Heart left ventricle (tissue), 16 donors: ENCODE measurements at regions not wholly inside any gene's neighbourhood (a gene's known extent, or its start where the extent isn't known, plus 50 kb on each side); places are given as distances from the start of the nearest gene placed in this dataset.

ENCODE experiments used
- ATAC-seq, 4 donors: fragments of 200-7000 bp; cut with Tn5 transposase; one replicate each; pipeline ENCODE4 v1.9.1; 2020 to 2022; ENCODE audit warnings: moderate library complexity in 4 of 4, mild to moderate bottlenecking in 3 of 4, moderate number of reproducible peaks in 1 of 4
- DNase-seq, 5 donors: peaks; one replicate each; pipeline ENCODE4 v3.0.0-alpha.2; 2020
- H3K27ac ChIP-seq, 12 donors: fragments of 200-600 bp; sonication (generic) in 4 of 12; one replicate each; pipeline versions ENCODE4 v1.5.0 to v1.8.0; 2016 to 2022; ENCODE audit warnings: mild to moderate bottlenecking in 2 of 12
- H3K27me3 ChIP-seq, 9 donors: fragments of 200-600 bp; sonication (generic) in 2 of 9; one replicate each; pipeline versions ENCODE4 v1.5.1 to v1.8.0; 2016 to 2022; ENCODE audit warnings: mild to moderate bottlenecking in 3 of 9
- H3K36me3 ChIP-seq, 9 donors: fragments of 200-600 bp; sonication (generic) in 2 of 9; one replicate each; pipeline versions ENCODE4 v1.5.0 to v1.8.0; 2018 to 2022; ENCODE audit warnings: mild to moderate bottlenecking in 2 of 9
- H3K4me1 ChIP-seq, 12 donors: fragments of 200-600 bp; sonication (generic) in 4 of 12; one replicate each; pipeline versions ENCODE4 v1.5.0 to v1.8.0; 2016 to 2022; ENCODE audit warnings: mild to moderate bottlenecking in 3 of 12
- H3K4me3 ChIP-seq, 12 donors: fragments of 200-600 bp; sonication (generic) in 4 of 12; one replicate each; pipeline versions ENCODE4 v1.5.0 to v1.8.0; 2017 to 2022; ENCODE audit warnings: mild to moderate bottlenecking in 9 of 12, moderate library complexity in 4 of 12
- H3K9me3 ChIP-seq, 12 donors: fragments of 200-600 bp; sonication (generic) in 4 of 12; one replicate each; pipeline versions ENCODE4 v1.5.0 to v1.8.0; 2016 to 2022; ENCODE audit warnings: mild to moderate bottlenecking in 1 of 12
- POLR2A ChIP-seq, 2 donors: fragments of 450-650 bp; IDR thresholded peaks; one replicate each; pipeline ENCODE4 v1.6.1; 2017; ENCODE audit warnings: antibody characterized with exemption in 2 of 2, mild to moderate bottlenecking in 2 of 2, moderate library complexity in 2 of 2
- WGBS, 4 donors: extraction: QIAGEN DNeasy Blood & Tissue Kit in 2 of 4; methylation state at CpG; one replicate each; pipeline versions ENCODE4 v1.1.5 to v1.1.7; 2013 to 2018; 5-methylcytosine and 5-hydroxymethylcytosine counted together
- intact Hi-C, 10 donors: fragments of 100-400 bp; cut with DNase I; formaldehyde crosslinking; loops; one replicate each; pipeline versions ENCODE4 v1.11.1 to v1.14.2; 2022
- TF ChIP-seq, protein P1 (sequence below), 12 donors: fragments of 200-600 bp; sonication (generic) in 4 of 12; IDR thresholded peaks; one replicate each; pipeline versions ENCODE4 v1.5.0 to v1.8.0; 2018 to 2022; ENCODE audit warnings: antibody characterized with exemption in 12 of 12, mild to moderate bottlenecking in 5 of 12
- donor health status: ischemic (EF 13 %, LVEDD 7.1; RV severe dilation, severe dysfunction).
- donor health status: healthy with polysubstance abuse.
- donor health status: DM: no; HTN: yes; CAD: no.
- donor health status: DM: no; HTN: no; CAD: no.
- donor health status: ischemic (EF 25% LVEDD 6.9; RV normal size, moderate dysfunction).
- donor health status: ischemic (EF 25% LVEDD 5.7; RV mildly dilated, moderate dysfunction).
- donor health status: healthy.
- donor health status: DM: yes; HTN: yes; CAD: no.
- donor health status: ischemic (EF 35%, LVEDD 5.7; RV mildly dilated, moderate dysfunction).
- donor health status: nonischemic (EF 11% LVEDD 7.7; RV severe dilation, severe dysfunction).
- donor health status: DM: yes; HTN: yes; CAD: no.
- donor health status: PGD.
- donor health status: ischemic (EF 29% LVEDD 5.4; RV normal size, mild dysfunction).
- donor health status: nonischemic (EF 23%, LVEDD 6.1; RV moderate dilation, normal function).

DNA sequence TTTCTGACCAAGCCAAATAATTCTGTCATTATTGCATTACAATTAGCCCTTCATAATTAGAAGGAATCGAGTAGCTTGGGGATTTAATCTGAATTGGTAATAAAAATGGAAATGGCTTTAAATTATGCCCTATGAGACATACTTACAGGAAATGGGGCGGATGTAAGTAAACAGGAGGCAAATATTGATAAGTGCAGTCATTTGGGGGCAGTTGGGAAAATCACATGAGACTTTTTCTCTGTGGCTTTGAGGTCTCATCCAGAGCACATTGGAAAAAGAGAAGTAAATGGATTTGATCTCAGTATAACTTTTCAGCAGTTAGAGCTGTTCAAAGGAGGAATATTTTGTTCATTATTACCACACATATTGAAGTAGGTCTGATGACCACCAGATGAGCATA is 307.8 kb upstream of the POM121L12 start:
- ATAC-seq (no peak), DNase-seq (no peak)
- Histone ChIP-seq H3K36me3 (no peaks in the 10 kb centered on the region), H3K27ac (no peak overlapping the region), H3K9me3 (peaks cover 0 to 9% (median 0%) of the 10 kb centered on the region in 12 donors), H3K4me3 (no peak overlapping the region), H3K27me3 (no peaks in the 10 kb centered on the region), H3K4me1 (no peaks in the 10 kb centered on the region)
- WGBS, 4 donors: 49 to 61% (median 54%) methylated on average over 2 of the region's 2 CpGs
- TF ChIP-seq, protein P1, sequence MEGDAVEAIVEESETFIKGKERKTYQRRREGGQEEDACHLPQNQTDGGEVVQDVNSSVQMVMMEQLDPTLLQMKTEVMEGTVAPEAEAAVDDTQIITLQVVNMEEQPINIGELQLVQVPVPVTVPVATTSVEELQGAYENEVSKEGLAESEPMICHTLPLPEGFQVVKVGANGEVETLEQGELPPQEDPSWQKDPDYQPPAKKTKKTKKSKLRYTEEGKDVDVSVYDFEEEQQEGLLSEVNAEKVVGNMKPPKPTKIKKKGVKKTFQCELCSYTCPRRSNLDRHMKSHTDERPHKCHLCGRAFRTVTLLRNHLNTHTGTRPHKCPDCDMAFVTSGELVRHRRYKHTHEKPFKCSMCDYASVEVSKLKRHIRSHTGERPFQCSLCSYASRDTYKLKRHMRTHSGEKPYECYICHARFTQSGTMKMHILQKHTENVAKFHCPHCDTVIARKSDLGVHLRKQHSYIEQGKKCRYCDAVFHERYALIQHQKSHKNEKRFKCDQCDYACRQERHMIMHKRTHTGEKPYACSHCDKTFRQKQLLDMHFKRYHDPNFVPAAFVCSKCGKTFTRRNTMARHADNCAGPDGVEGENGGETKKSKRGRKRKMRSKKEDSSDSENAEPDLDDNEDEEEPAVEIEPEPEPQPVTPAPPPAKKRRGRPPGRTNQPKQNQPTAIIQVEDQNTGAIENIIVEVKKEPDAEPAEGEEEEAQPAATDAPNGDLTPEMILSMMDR (IDR thresholded peaks at IDR 0.05): no peak
- no peak for TF ChIP-seq POLR2A (IDR thresholded peaks at IDR 0.05)
- intact Hi-C loops: no loop called here

DNA sequence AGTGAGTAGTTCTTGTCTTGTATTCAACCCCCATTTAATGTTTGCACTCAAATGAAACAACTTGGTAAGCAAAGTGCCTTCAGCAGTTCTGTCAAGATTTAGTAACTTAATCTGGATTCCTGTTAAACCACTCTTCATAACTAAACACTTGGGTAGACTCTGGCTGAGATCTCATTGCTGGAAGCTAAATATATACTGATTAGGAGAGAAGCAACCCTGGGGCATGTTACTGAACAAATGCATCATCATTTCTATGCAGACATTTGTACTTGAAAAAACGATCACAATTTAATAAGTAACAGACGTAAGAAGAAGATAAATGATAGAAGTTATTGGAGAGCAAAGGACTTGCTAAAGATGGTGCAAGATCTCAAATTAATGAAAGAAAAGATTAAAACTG is 308.4 kb upstream of the POM121L12 start:
- no peak overlapping the region for H3K4me3 ChIP-seq
- H3K4me1 ChIP-seq: no peaks in the 10 kb centered on the region
- peaks cover 0 to 4% (median 0%) of the 10 kb centered on the region in 12 donors for H3K9me3 ChIP-seq
- no peak for ATAC-seq
- H3K36me3 ChIP-seq: no peaks in the 10 kb centered on the region
- H3K27ac ChIP-seq: no peak overlapping the region
- TF ChIP-seq, protein P1 (IDR thresholded peaks at IDR 0.05): no peak
- no peak for TF ChIP-seq POLR2A (IDR thresholded peaks at IDR 0.05)
- H3K27me3 ChIP-seq: no peaks in the 10 kb centered on the region
- 15 to 34% (median 23%) methylated on average over 2 of the region's 2 CpGs for WGBS, 4 donors
- no peak for DNase-seq
- intact Hi-C loops: no loop called here

DNA sequence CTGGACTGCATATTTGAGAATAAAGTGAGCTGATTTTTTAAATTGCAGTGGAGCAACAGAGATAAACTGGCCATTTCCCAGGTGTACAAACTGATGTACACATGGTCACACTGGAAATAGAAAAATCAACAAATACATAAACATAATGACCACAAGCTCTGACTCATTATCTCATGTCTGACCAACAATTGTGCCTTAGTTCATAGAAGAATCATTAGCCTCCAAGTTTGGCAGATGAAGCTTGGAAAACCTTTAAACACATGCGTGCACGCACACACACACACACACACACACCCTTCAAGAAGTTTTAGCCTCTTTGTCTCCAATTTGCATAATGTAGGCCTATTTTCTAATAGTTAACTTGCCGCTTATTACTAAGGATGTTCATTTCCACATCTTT is 308.9 kb upstream of the POM121L12 start:
- TF ChIP-seq, protein P1 (IDR thresholded peaks at IDR 0.05): no peak
- TF ChIP-seq POLR2A (IDR thresholded peaks at IDR 0.05): no peak
- DNase-seq: no peak
- no peaks in the 10 kb centered on the region for H3K9me3 ChIP-seq
- no peaks in the 10 kb centered on the region for H3K4me1 ChIP-seq
- no peaks in the 10 kb centered on the region for H3K36me3 ChIP-seq
- H3K27ac ChIP-seq: no peak overlapping the region
- ATAC-seq: no peak
- H3K27me3 ChIP-seq: no peaks in the 10 kb centered on the region
- 63 to 86% (median 78%) methylated on average over 3 of the region's 3 CpGs for WGBS, 4 donors
- intact Hi-C loops: no loop called here
- H3K4me3 ChIP-seq: no peak overlapping the region

DNA sequence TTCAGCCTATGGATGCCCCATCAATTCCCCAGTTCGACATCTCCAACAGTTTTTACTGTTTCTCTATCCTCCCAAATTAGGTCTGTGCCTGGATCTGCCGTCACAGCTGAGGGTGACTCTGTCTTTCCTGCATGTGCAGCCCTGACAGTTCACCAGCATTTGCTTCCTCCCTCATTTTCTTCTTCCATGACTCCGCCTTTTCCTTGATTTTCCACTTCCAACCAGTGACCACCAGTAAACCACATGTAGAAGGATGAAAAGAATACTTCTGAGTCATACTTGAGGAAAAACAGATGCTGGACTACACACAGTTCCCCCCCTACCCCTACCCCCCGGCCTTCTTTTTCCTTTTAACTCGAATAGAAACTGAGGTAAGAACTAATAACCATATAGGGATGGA is 311.8 kb upstream of the POM121L12 start:
- Histone ChIP-seq H3K27ac (no peak overlapping the region), H3K36me3 (no peaks in the 10 kb centered on the region), H3K4me3 (no peak overlapping the region), H3K4me1 (no peaks in the 10 kb centered on the region), H3K9me3 (no peaks in the 10 kb centered on the region), H3K27me3 (no peaks in the 10 kb centered on the region)
- no peak for DNase-seq
- no peak for ATAC-seq
- intact Hi-C loops: no loop called here
- 68 to 80% (median 73%) methylated on average over 5 of the region's 5 CpGs for WGBS, 4 donors
- TF ChIP-seq, protein P1 (IDR thresholded peaks at IDR 0.05): no peak
- no peak for TF ChIP-seq POLR2A (IDR thresholded peaks at IDR 0.05)
